Trophoblast cell (in vitro differentiated cells and primary cell): ENCODE measurements at regions not wholly inside any gene's neighbourhood (a gene's known extent, or its start where the extent isn't known, plus 50 kb on each side); places are given as distances from the start of the nearest gene placed in this dataset.

Experiments
- DNase-seq, 2 donors: peaks; one replicate each; pipeline ENCODE4 v3.0.0-alpha.2; 2016
- H2AFZ ChIP-seq: 2 replicates; pipeline ENCODE4 v1.6.1; 2013; ENCODE audit warnings: low read length, moderate library complexity, mild to moderate bottlenecking; ENCODE audit not compliant: insufficient read depth, poor library complexity
- H2AK5ac ChIP-seq: 2 replicates; pipeline ENCODE4 v1.6.1; 2013; ENCODE audit warnings: mild to moderate bottlenecking, low read length
- H2BK120ac ChIP-seq: 2 replicates; pipeline ENCODE4 v1.6.1; 2013; ENCODE audit warnings: low read length, mild to moderate bottlenecking, moderate library complexity; ENCODE audit not compliant: insufficient read depth, poor library complexity
- H2BK12ac ChIP-seq: 2 replicates; pipeline ENCODE4 v1.6.1; 2013; ENCODE audit warnings: mild to moderate bottlenecking, low read length, moderate library complexity
- H2BK5ac ChIP-seq: 2 replicates; pipeline ENCODE4 v1.6.1; 2013; ENCODE audit warnings: low read length, low read depth, moderate library complexity, mild to moderate bottlenecking; ENCODE audit not compliant: poor library complexity
- H3K14ac ChIP-seq: 2 replicates; pipeline ENCODE4 v1.6.1; 2013; ENCODE audit warnings: mild to moderate bottlenecking, low read length
- H3K18ac ChIP-seq: 2 replicates; pipeline ENCODE4 v1.6.1; 2013; ENCODE audit warnings: mild to moderate bottlenecking, low read length
- H3K23ac ChIP-seq: 2 replicates; pipeline ENCODE4 v1.6.1; 2013; ENCODE audit warnings: low read length
- H3K27ac ChIP-seq: 2 replicates; pipeline ENCODE4 v1.5.1; 2013; ENCODE audit warnings: low read depth, mild to moderate bottlenecking, inconsistent platforms, low read length, moderate library complexity
- H3K27me3 ChIP-seq: 2 replicates; pipeline ENCODE4 v1.6.1; 2013; ENCODE audit warnings: inconsistent platforms, mild to moderate bottlenecking, low read length, moderate library complexity; ENCODE audit not compliant: insufficient read depth
- H3K36me3 ChIP-seq, 2 experiments: 1 replicate in 1 of 2; 2 replicates in 1 of 2; pipeline ENCODE4 v1.6.1; 2013; ENCODE audit warnings: low read length in 2 of 2, mild to moderate bottlenecking in 2 of 2, moderate library complexity in 1 of 2; ENCODE audit not compliant: insufficient read depth in 2 of 2, control insufficient read depth in 1 of 2
- H3K4ac ChIP-seq: 2 replicates; pipeline ENCODE4 v1.6.1; 2013; ENCODE audit warnings: low read depth, mild to moderate bottlenecking, low read length, moderate library complexity
- H3K4me1 ChIP-seq, 2 experiments: 1 replicate in 1 of 2; 2 replicates in 1 of 2; pipeline ENCODE4 v1.6.1; 2013; ENCODE audit warnings: low read length in 2 of 2, mild to moderate bottlenecking in 2 of 2, moderate library complexity in 1 of 2; ENCODE audit not compliant: insufficient read depth in 2 of 2, control insufficient read depth in 1 of 2
- H3K4me2 ChIP-seq: 2 replicates; pipeline ENCODE4 v1.6.1; 2013; ENCODE audit warnings: inconsistent platforms, mild to moderate bottlenecking, low read length, moderate library complexity
- H3K4me3 ChIP-seq: 2 replicates; pipeline ENCODE4 v1.5.1; 2013; ENCODE audit warnings: mild to moderate bottlenecking, low read depth, low read length, inconsistent platforms
- H3K79me1 ChIP-seq: one replicate; pipeline ENCODE4 v1.6.1; 2013; ENCODE audit warnings: low read length
- H3K79me2 ChIP-seq: 2 replicates; pipeline ENCODE4 v1.6.1; 2013; ENCODE audit warnings: low read length, mild to moderate bottlenecking; ENCODE audit not compliant: control insufficient read depth, insufficient read depth, poor library complexity
- H3K9ac ChIP-seq: 2 replicates; pipeline ENCODE4 v1.6.1; 2013; ENCODE audit warnings: mild to moderate bottlenecking, low read length
- H3K9me3 ChIP-seq: 2 replicates; pipeline ENCODE4 v1.6.1; 2013; ENCODE audit warnings: low read depth, mild to moderate bottlenecking, control low read depth, inconsistent platforms, low read length; ENCODE audit not compliant: insufficient read depth
- H4K12ac ChIP-seq: 2 replicates; pipeline ENCODE4 v1.6.1; 2013; ENCODE audit warnings: low read depth, mild to moderate bottlenecking, low read length, moderate library complexity
- H4K8ac ChIP-seq: 2 replicates; pipeline ENCODE4 v1.6.1; 2013; ENCODE audit warnings: low read depth, mild to moderate bottlenecking, low read length, moderate library complexity
- H4K91ac ChIP-seq: one replicate; pipeline ENCODE4 v1.6.1; 2013; ENCODE audit warnings: low read depth, mild to moderate bottlenecking, low read length, moderate library complexity
- WGBS: extraction: QIAGEN DNeasy Blood & Tissue Kit; methylation state at CpG from one replicate; pipeline ENCODE4 v1.1.7; 2013; ENCODE audit warnings: missing lambda C conversion rate; ENCODE audit not compliant: insufficient read length, insufficient coverage; ENCODE audit errors: extremely low coverage; 5-methylcytosine and 5-hydroxymethylcytosine counted together

DNA sequence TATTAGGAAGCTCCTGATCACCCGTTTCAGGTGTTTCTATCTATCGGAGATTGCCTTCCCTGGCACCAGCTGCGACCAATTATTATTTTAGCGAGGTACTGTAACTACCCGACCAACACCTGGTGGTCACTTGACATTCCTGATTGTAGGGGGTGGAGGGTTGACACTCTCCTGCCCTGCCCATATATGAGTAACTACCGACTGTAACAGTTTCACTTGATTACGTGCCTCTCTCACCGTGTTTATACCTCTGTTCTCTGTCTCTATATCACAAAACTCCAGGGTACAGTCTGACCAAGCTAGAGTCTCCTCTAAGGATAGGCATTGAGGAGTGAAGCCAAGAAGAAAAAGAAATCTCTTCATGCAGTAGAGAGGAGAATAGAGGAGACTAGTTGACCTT is 268.0 kb upstream of the LRATD1 start:
- no peak overlapping the region for H3K27ac ChIP-seq
- no peak overlapping the region for H2BK120ac ChIP-seq
- H3K4me1 ChIP-seq = no peaks in the 10 kb centered on the region
- H3K79me2 ChIP-seq = no peaks in the 10 kb centered on the region
- no peaks in the 10 kb centered on the region for H3K27me3 ChIP-seq
- H3K23ac ChIP-seq = no peak overlapping the region
- H2BK5ac ChIP-seq = no peak overlapping the region
- no peak overlapping the region for H4K12ac ChIP-seq
- no peak overlapping the region for H2AK5ac ChIP-seq
- WGBS = no CpG with 5 or more reads among the region's 8 CpGs
- DNase-seq = no peak
- no peak overlapping the region for H3K9ac ChIP-seq
- H3K79me1 ChIP-seq = no peaks in the 10 kb centered on the region
- H3K14ac ChIP-seq = no peak overlapping the region
- H4K8ac ChIP-seq = no peak overlapping the region
- no peaks in the 10 kb centered on the region for H3K36me3 ChIP-seq
- no peak overlapping the region for H3K4me2 ChIP-seq
- H3K9me3 ChIP-seq = no peaks in the 10 kb centered on the region
- H3K4me3 ChIP-seq = no peak overlapping the region
- no peak overlapping the region for H2BK12ac ChIP-seq
- H3K18ac ChIP-seq = no peak overlapping the region
- no peak overlapping the region for H2AFZ ChIP-seq
- no peak overlapping the region for H4K91ac ChIP-seq
- H3K4ac ChIP-seq = no peak overlapping the region

- H3K14ac ChIP-seq = no peak overlapping the region
- H3K27me3 ChIP-seq = no peaks in the 10 kb centered on the region
- no peak overlapping the region for H4K8ac ChIP-seq
- no peak overlapping the region for H2AK5ac ChIP-seq
- H4K12ac ChIP-seq = no peak overlapping the region
- H3K79me2 ChIP-seq = no peaks in the 10 kb centered on the region
- H2BK120ac ChIP-seq = no peak overlapping the region
- no peak overlapping the region for H3K4me2 ChIP-seq
- H2BK5ac ChIP-seq = no peak overlapping the region
- H4K91ac ChIP-seq = no peak overlapping the region
- DNase-seq = no peak
- H3K27ac ChIP-seq = no peak overlapping the region
- H2BK12ac ChIP-seq = no peak overlapping the region
- H3K4me3 ChIP-seq = no peak overlapping the region
- no peaks in the 10 kb centered on the region for H3K36me3 ChIP-seq
- H3K4me1 ChIP-seq = no peaks in the 10 kb centered on the region
- no peak overlapping the region for H3K4ac ChIP-seq
- no peak overlapping the region for H3K18ac ChIP-seq
- no peak overlapping the region for H3K23ac ChIP-seq
- no peaks in the 10 kb centered on the region for H3K79me1 ChIP-seq
- no peak overlapping the region for H2AFZ ChIP-seq
- no peaks in the 10 kb centered on the region for H3K9me3 ChIP-seq
- WGBS = no CpG with 5 or more reads among the region's 4 CpGs
- H3K9ac ChIP-seq = no peak overlapping the region
These were observed 247.5 kb upstream of the LRATD1 start for GRCh38 chr2:14385043-14385442.

GRCh38 chr2:14387332-14387731 is 245.2 kb upstream of the LRATD1 start:
- Histone ChIP-seq H2AFZ (no peak overlapping the region), H3K79me2 (no peaks in the 10 kb centered on the region), H4K91ac (no peak overlapping the region), H3K14ac (no peak overlapping the region), H3K79me1 (no peaks in the 10 kb centered on the region), H2BK12ac (no peak overlapping the region), H3K23ac (no peak overlapping the region), H3K4ac (no peak overlapping the region), H2BK120ac (no peak overlapping the region), H4K8ac (no peak overlapping the region), H4K12ac (no peak overlapping the region), H2AK5ac (no peak overlapping the region), H3K4me2 (no peak overlapping the region), H3K9me3 (no peaks in the 10 kb centered on the region), H3K27me3 (no peaks in the 10 kb centered on the region), H3K18ac (no peak overlapping the region), H3K36me3 (no peaks in the 10 kb centered on the region), H3K27ac (no peak overlapping the region), H3K4me1 (no peaks in the 10 kb centered on the region), H3K9ac (no peak overlapping the region), H2BK5ac (no peak overlapping the region), H3K4me3 (no peak overlapping the region)
- no CpG with 5 or more reads among the region's 4 CpGs for WGBS
- DNase-seq = no peak

DNA sequence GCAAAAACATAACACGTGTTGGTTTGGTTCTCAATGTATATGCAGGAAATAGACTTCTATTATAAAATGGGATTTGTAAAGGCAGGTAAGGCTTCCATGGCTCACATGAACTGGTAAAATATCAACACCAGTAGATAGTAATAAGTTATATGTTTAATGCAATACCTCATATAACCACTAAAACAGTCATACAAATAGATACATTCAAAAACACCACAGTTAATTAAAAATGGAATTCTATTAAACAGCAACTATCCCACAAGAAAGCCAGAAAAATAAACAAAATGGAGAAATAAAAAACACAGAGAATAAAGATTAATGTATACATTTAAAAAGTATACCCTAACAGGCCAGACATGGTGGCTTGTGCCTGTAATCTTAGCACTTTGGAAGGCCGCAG is 243.8 kb upstream of the LRATD1 start:
- Histone ChIP-seq H3K4ac (no peak overlapping the region), H3K4me2 (no peak overlapping the region), H3K9ac (no peak overlapping the region), H3K14ac (no peak overlapping the region), H3K4me3 (no peak overlapping the region), H3K79me2 (no peaks in the 10 kb centered on the region), H2AK5ac (no peak overlapping the region), H2BK120ac (no peak overlapping the region), H4K91ac (no peak overlapping the region), H2BK5ac (no peak overlapping the region), H2AFZ (no peak overlapping the region), H2BK12ac (no peak overlapping the region), H3K23ac (no peak overlapping the region), H4K12ac (no peak overlapping the region), H3K27ac (no peak overlapping the region), H3K4me1 (no peaks in the 10 kb centered on the region), H4K8ac (no peak overlapping the region), H3K27me3 (no peaks in the 10 kb centered on the region), H3K79me1 (no peaks in the 10 kb centered on the region), H3K36me3 (no peaks in the 10 kb centered on the region), H3K9me3 (no peaks in the 10 kb centered on the region), H3K18ac (no peak overlapping the region)
- DNase-seq = no peak
- WGBS = no CpG with 5 or more reads among the region's 2 CpGs
